SK-N-SH treated with all-trans-retinoic acid at 6 μM for 48 hours (cell line): ENCODE measurements at regions not wholly inside any gene's neighbourhood (a gene's known extent, or its start where the extent isn't known, plus 50 kb on each side); places are given as distances from the start of the nearest gene placed in this dataset.

Source experiments
- ATAC-seq: fragments of 200-7000 bp; cut with Tn5 transposase; 3 replicates; pipeline ENCODE4 v1.9.1; 2020; ENCODE audit warnings: mild to moderate bottlenecking, moderate library complexity
- BACH2 ChIP-seq: fragments of 250-450 bp; sonication (Bioruptor Pico); IDR thresholded peaks from 2 replicates; pipeline ENCODE4 v1.9.0; 2021; ENCODE audit warnings: mild to moderate bottlenecking, borderline replicate concordance
- CSDC2 ChIP-seq: fragments of 250-450 bp; sonication (Bioruptor Pico); IDR thresholded peaks from 2 replicates; pipeline ENCODE4 v1.5.0; 2020; ENCODE audit warnings: mild to moderate bottlenecking, moderate library complexity
- CSRNP3 ChIP-seq: fragments of 250-450 bp; sonication (Bioruptor Pico); IDR thresholded peaks from 2 replicates; pipeline ENCODE4 v1.5.1; 2021; ENCODE audit warnings: mild to moderate bottlenecking, moderate library complexity
- ESRRG ChIP-seq: fragments of 250-450 bp; sonication (Bioruptor Pico); IDR thresholded peaks from 2 replicates; pipeline ENCODE4 v1.6.1; 2021; ENCODE audit warnings: mild to moderate bottlenecking
- GLIS3 ChIP-seq: fragments of 250-450 bp; sonication (Bioruptor Pico); IDR thresholded peaks from 2 replicates; pipeline ENCODE4 v1.5.0; 2020; ENCODE audit warnings: mild to moderate bottlenecking, moderate library complexity
- ISL1 ChIP-seq: fragments of 250-450 bp; sonication (Bioruptor Pico); IDR thresholded peaks from 2 replicates; pipeline ENCODE4 v2.1.2; 2022; ENCODE audit warnings: mild to moderate bottlenecking, moderate library complexity
- OSR1 ChIP-seq: fragments of 250-450 bp; sonication (Bioruptor Pico); IDR thresholded peaks from 2 replicates; pipeline ENCODE4 v1.8.0; 2022; ENCODE audit warnings: moderate library complexity, mild to moderate bottlenecking, inconsistent platforms
- PATZ1 ChIP-seq: fragments of 250-450 bp; sonication (Bioruptor Pico); IDR thresholded peaks from 2 replicates; pipeline ENCODE4 v1.8.0; 2020; ENCODE audit warnings: mild to moderate bottlenecking, moderate library complexity, borderline replicate concordance
- POU6F1 ChIP-seq: fragments of 250-450 bp; sonication (Bioruptor Pico); IDR thresholded peaks from 2 replicates; pipeline ENCODE4 v1.8.0; 2021; ENCODE audit warnings: low read depth, mild to moderate bottlenecking, moderate library complexity, borderline replicate concordance
- PPARA ChIP-seq: fragments of 250-450 bp; sonication (Bioruptor Pico); IDR thresholded peaks from 2 replicates; pipeline ENCODE4 v1.5.0; 2020; ENCODE audit warnings: mild to moderate bottlenecking, borderline replicate concordance
- RARB ChIP-seq: fragments of 250-450 bp; sonication (Bioruptor Pico); IDR thresholded peaks from 2 replicates; pipeline ENCODE4 v1.8.0; 2021; ENCODE audit warnings: mild to moderate bottlenecking, moderate library complexity
- SNAI2 ChIP-seq: fragments of 250-450 bp; sonication (Bioruptor Pico); IDR thresholded peaks from 2 replicates; pipeline ENCODE4 v1.5.0; 2020; ENCODE audit warnings: mild to moderate bottlenecking, moderate library complexity
- TCF4 ChIP-seq: fragments of 250-450 bp; sonication (Bioruptor Pico); IDR thresholded peaks from 2 replicates; pipeline ENCODE4 v1.8.0; 2021; ENCODE audit warnings: mild to moderate bottlenecking, moderate library complexity, borderline replicate concordance
- TOX ChIP-seq: fragments of 250-450 bp; sonication (Bioruptor Pico); IDR thresholded peaks from 2 replicates; pipeline ENCODE4 v1.8.0; 2021; ENCODE audit warnings: mild to moderate bottlenecking, moderate library complexity, borderline replicate concordance
- TSHZ2 ChIP-seq: fragments of 250-450 bp; sonication (Bioruptor Pico); IDR thresholded peaks from 2 replicates; pipeline ENCODE4 v1.5.0; 2020; ENCODE audit warnings: mild to moderate bottlenecking, moderate library complexity
- ZC3H10 ChIP-seq: fragments of 250-450 bp; sonication (Bioruptor Pico); IDR thresholded peaks from 2 replicates; pipeline ENCODE4 v1.5.1; 2021; ENCODE audit warnings: mild to moderate bottlenecking, moderate library complexity
- ZFP3 ChIP-seq: fragments of 250-450 bp; sonication (Bioruptor Pico); IDR thresholded peaks from 2 replicates; pipeline ENCODE4 v1.5.0; 2020; ENCODE audit warnings: mild to moderate bottlenecking, moderate library complexity
- ZFP30 ChIP-seq: fragments of 450-650 bp; formaldehyde crosslinking; IDR thresholded peaks from 2 replicates; pipeline ENCODE4 v1.5.0; 2022; ENCODE audit warnings: mild to moderate bottlenecking, moderate library complexity
- ZNF70 ChIP-seq: fragments of 450-650 bp; formaldehyde crosslinking; IDR thresholded peaks from 2 replicates; pipeline ENCODE4 v1.5.0; 2020; ENCODE audit warnings: mild to moderate bottlenecking, moderate library complexity
- ZNF8 ChIP-seq: fragments of 450-650 bp; formaldehyde crosslinking; IDR thresholded peaks from 2 replicates; pipeline ENCODE4 v1.5.0; 2020; ENCODE audit warnings: mild to moderate bottlenecking, moderate library complexity

- TF ChIP-seq CSRNP3 (CRISPR knock-in tag) = no peak
- no peak for TF ChIP-seq ISL1 (CRISPR knock-in tag)
- no peak for TF ChIP-seq ZNF8 (CRISPR knock-in tag)
- TF ChIP-seq SNAI2 (CRISPR knock-in tag) = no peak
- no peak for TF ChIP-seq ESRRG (CRISPR knock-in tag)
- TF ChIP-seq BACH2 (CRISPR knock-in tag) = no peak
- TF ChIP-seq RARB (CRISPR knock-in tag) = no peak
- TF ChIP-seq TCF4 (CRISPR knock-in tag) = no peak
Observed at GRCh38 chr11:69352166-69352565, 58.2 kb downstream of the MYEOV start (continued).

GRCh38 chr11:69352715-69353319 is 58.9 kb downstream of the MYEOV start:
- ATAC-seq = peak; percentile 63

GRCh38 chr11:69353696-69354544 is 60.0 kb downstream of the MYEOV start:
- ATAC-seq = no peak
- TF ChIP-seq ESRRG (CRISPR knock-in tag) (no peak), PPARA (CRISPR knock-in tag) (no peak), ISL1 (CRISPR knock-in tag) (no peak), PATZ1 (CRISPR knock-in tag) (no peak), ZFP3 (CRISPR knock-in tag) (no peak), TOX (CRISPR knock-in tag) (no peak), RARB (CRISPR knock-in tag) (no peak), TSHZ2 (CRISPR knock-in tag) (no peak), ZC3H10 (CRISPR knock-in tag) (no peak), ZNF70 (CRISPR knock-in tag) (no peak), CSDC2 (CRISPR knock-in tag) (no peak), SNAI2 (CRISPR knock-in tag) (no peak), TCF4 (CRISPR knock-in tag) (no peak), POU6F1 (CRISPR knock-in tag) (no peak), ZFP30 (no peak)

More at GRCh38 chr11:69352715-69353319, 58.9 kb downstream of the MYEOV start:
- TF ChIP-seq ZC3H10 (CRISPR knock-in tag) (no peak), POU6F1 (CRISPR knock-in tag) (no peak), ZFP30 (no peak), ZFP3 (CRISPR knock-in tag) (no peak), GLIS3 (CRISPR knock-in tag) (no peak), ZNF8 (CRISPR knock-in tag) (no peak), OSR1 (no peak), BACH2 (CRISPR knock-in tag) (no peak), CSDC2 (CRISPR knock-in tag) (no peak), PATZ1 (CRISPR knock-in tag) (no peak), SNAI2 (CRISPR knock-in tag) (no peak)
